Activated B cell treated with CpG ODN at 0.5 μM for 24 hours (primary cell): ENCODE measurements at regions not wholly inside any gene's neighbourhood (a gene's known extent, or its start where the extent isn't known, plus 50 kb on each side); places are given as distances from the start of the nearest gene placed in this dataset.

Experiments used
- ATAC-seq: fragments of 200-7000 bp; cut with Tn5 transposase; one replicate; pipeline ENCODE4 v1.10.0; 2021; ENCODE audit warnings: low read depth, mild to moderate bottlenecking, moderate library complexity
- CTCF ChIA-PET: fragments of 350-600 bp; sonication (Branson Sonifier 250); formaldehyde crosslinking; loops from one replicate; lab custom pipeline; 2021; ENCODE audit warnings: antibody characterized with exemption; lab: Charles Lee
- POLR2A ChIA-PET: fragments of 350-600 bp; sonication (Branson Sonifier 250); formaldehyde crosslinking; loops from one replicate; lab custom pipeline; 2021; ENCODE audit warnings: antibody characterized with exemption; lab: Charles Lee
- DNase-seq: peaks from one replicate; pipeline ENCODE4 v3.0.0; 2022
- H3K27ac Mint-ChIP-seq: one replicate; pipeline ENCODE4 v1.8.0; 2020; ENCODE audit warnings: mixed read lengths
- H3K27me3 Mint-ChIP-seq: one replicate; pipeline ENCODE4 v1.8.0; 2021; ENCODE audit warnings: mixed read lengths
- H3K36me3 Mint-ChIP-seq: one replicate; pipeline ENCODE4 v1.8.0; 2021; ENCODE audit warnings: low read depth, mixed read lengths
- H3K4me1 Mint-ChIP-seq: one replicate; pipeline ENCODE4 v1.8.0; 2021; ENCODE audit warnings: mixed read lengths
- H3K4me3 Mint-ChIP-seq: one replicate; pipeline ENCODE4 v1.8.0; 2020; ENCODE audit warnings: mild to moderate bottlenecking, mixed read lengths
- H3K9me3 Mint-ChIP-seq: one replicate; pipeline ENCODE4 v1.8.0; 2020; ENCODE audit warnings: mixed read lengths
- CTCF ChIP-seq: fragments of 200-600 bp; IDR thresholded peaks from one replicate; pipeline ENCODE4 v1.8.0; 2022; ENCODE audit warnings: antibody characterized with exemption, mild to moderate bottlenecking
- intact Hi-C: fragments of 100-400 bp; cut with micrococcal nuclease; formaldehyde crosslinking; loops from one replicate; pipeline ENCODE4 v1.15.1; 2024

GRCh38 chr10:131640045-131640644 lies 260.7 kb upstream of the PPP2R2D start:
- no peaks in the 10 kb centered on the region for H3K36me3 Mint-ChIP-seq
- POLR2A ChIA-PET: no interaction called here
- peaks cover 4% of the 10 kb centered on the region for H3K27me3 Mint-ChIP-seq
- intact Hi-C loops: no loop called here
- no peaks in the 10 kb centered on the region for H3K4me1 Mint-ChIP-seq
- H3K27ac Mint-ChIP-seq: no peak overlapping the region
- no peak for TF ChIP-seq CTCF
- no peak overlapping the region for H3K4me3 Mint-ChIP-seq
- DNase-seq: no peak
- peaks cover 9% of the 10 kb centered on the region for H3K9me3 Mint-ChIP-seq
- CTCF ChIA-PET: no interaction called here
- ATAC-seq: no peak

- Mint-ChIP-seq H3K36me3 (no peaks in the 10 kb centered on the region), H3K9me3 (peaks cover 9% of the 10 kb centered on the region), H3K4me3 (no peak overlapping the region), H3K27ac (no peak overlapping the region), H3K4me1 (no peaks in the 10 kb centered on the region), H3K27me3 (no peaks in the 10 kb centered on the region)
- ChIA-PET POLR2A (no interaction called here), CTCF (no interaction called here)
- intact Hi-C loops: no loop called here
- TF ChIP-seq CTCF: no peak
- ATAC-seq: no peak
- DNase-seq: no peak
Observed at GRCh38 chr10:131641231-131641630, 259.6 kb upstream of the PPP2R2D start.

- no peak for DNase-seq
Observed at GRCh38 chr10:131641898-131642297, 258.9 kb upstream of the PPP2R2D start.

GRCh38 chr10:131642966-131643365 lies 257.8 kb upstream of the PPP2R2D start:
- CTCF ChIA-PET: no interaction called here
- POLR2A ChIA-PET: no interaction called here
- Mint-ChIP-seq H3K27ac (no peak overlapping the region), H3K4me3 (no peak overlapping the region), H3K9me3 (peaks cover 9% of the 10 kb centered on the region), H3K4me1 (no peaks in the 10 kb centered on the region), H3K36me3 (no peaks in the 10 kb centered on the region), H3K27me3 (peaks cover 4% of the 10 kb centered on the region)
- TF ChIP-seq CTCF: no peak
- intact Hi-C loops: no loop called here
- ATAC-seq (no peak), DNase-seq (no peak)

More at GRCh38 chr10:131641898-131642297, 258.9 kb upstream of the PPP2R2D start:
- intact Hi-C loops: no loop called here
- ChIA-PET POLR2A (no interaction called here), CTCF (no interaction called here)
- Mint-ChIP-seq H3K36me3 (no peaks in the 10 kb centered on the region), H3K4me3 (no peak overlapping the region), H3K27me3 (no peaks in the 10 kb centered on the region), H3K27ac (no peak overlapping the region), H3K9me3 (peaks cover 9% of the 10 kb centered on the region), H3K4me1 (no peaks in the 10 kb centered on the region)
- no peak for TF ChIP-seq CTCF
- ATAC-seq: no peak

GRCh38 chr10:131644289-131644688 lies 256.5 kb upstream of the PPP2R2D start:
- DNase-seq (no peak), ATAC-seq (no peak)
- Mint-ChIP-seq H3K9me3 (peaks cover 9% of the 10 kb centered on the region), H3K27ac (no peak overlapping the region), H3K36me3 (no peaks in the 10 kb centered on the region), H3K27me3 (peaks cover 4% of the 10 kb centered on the region), H3K4me1 (no peaks in the 10 kb centered on the region), H3K4me3 (no peak overlapping the region)
- ChIA-PET CTCF (no interaction called here), POLR2A (no interaction called here)
- intact Hi-C loops: no loop called here
- TF ChIP-seq CTCF: no peak
